HG03521 (cell line): ENCODE measurements at regions not wholly inside any gene's neighbourhood (a gene's known extent, or its start where the extent isn't known, plus 50 kb on each side); places are given as distances from the start of the nearest gene placed in this dataset.
A peak's percentile ranks its signal among the peaks of the same experiment; 100 is the strongest.
"Not testable (repeated sequence)": the region's sequence is repeated elsewhere in the genome, so short reads cannot be mapped to it uniquely, and the experiment has no call there.

Experiments used
- ATAC-seq: cut with Tn5 transposase; IDR thresholded peaks from one replicate; pipeline ENCODE4 v1.9.1; 2021; ENCODE audit warnings: mild to moderate bottlenecking, moderate library complexity; ENCODE audit not compliant: unreplicated experiment

- no peak for ATAC-seq
Measured at GRCh38 chr2:40043641-40044040, 264.6 kb upstream of the THUMPD2 start.

GRCh38 chr2:40043191-40043590 lies 264.1 kb upstream of the THUMPD2 start:
- no peak for ATAC-seq

GRCh38 chr2:40041422-40042382 lies 262.6 kb upstream of the THUMPD2 start:
- ATAC-seq: no peak

GRCh38 chr2:40039549-40039948 lies 260.5 kb upstream of the THUMPD2 start:
- ATAC-seq: no peak

GRCh38 chr2:40038646-40039045 lies 259.6 kb upstream of the THUMPD2 start:
- ATAC-seq: no peak

GRCh38 chr2:40037303-40037702 lies 258.2 kb upstream of the THUMPD2 start:
- no peak for ATAC-seq

GRCh38 chr2:40036241-40036640 lies 257.2 kb upstream of the THUMPD2 start:
- no peak for ATAC-seq

- ATAC-seq: no peak
Measured at GRCh38 chr2:40034801-40035200, 255.7 kb upstream of the THUMPD2 start.

GRCh38 chr2:40034198-40034597 lies 255.1 kb upstream of the THUMPD2 start:
- ATAC-seq: no peak

GRCh38 chr2:40033781-40034180 lies 254.7 kb upstream of the THUMPD2 start:
- ATAC-seq: no peak

DNA sequence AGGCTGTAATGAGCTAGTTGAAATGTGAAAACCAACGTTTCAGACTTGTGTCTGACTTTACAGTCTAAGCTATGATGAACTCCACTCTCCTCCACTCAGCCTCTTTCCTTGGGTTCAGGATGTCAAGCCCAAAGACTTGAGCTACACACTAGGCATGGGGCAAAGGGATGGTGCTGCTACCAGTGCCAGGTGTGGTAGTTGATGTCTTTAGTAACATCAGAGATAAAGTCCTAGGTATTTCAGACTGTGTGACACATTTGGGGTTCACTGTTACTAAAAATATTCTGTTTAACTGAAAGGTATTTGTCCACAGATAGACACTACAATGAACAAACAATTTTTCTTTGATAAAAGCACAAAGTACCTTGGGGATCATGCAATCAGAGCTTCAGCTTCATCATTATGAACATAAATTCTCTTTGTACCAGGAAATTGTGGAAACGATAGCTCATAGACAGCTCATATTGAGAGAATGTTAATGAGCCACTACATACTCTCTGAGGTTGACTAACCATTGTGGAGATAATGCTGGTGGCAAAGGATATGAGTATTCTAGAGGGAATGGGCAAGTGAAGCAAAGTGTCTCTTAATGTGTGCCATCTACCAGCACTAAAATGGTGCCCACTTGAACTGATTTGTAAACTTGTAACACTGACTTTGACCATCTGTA lies 253.7 kb upstream of the THUMPD2 start:
- no peak for ATAC-seq

DNA sequence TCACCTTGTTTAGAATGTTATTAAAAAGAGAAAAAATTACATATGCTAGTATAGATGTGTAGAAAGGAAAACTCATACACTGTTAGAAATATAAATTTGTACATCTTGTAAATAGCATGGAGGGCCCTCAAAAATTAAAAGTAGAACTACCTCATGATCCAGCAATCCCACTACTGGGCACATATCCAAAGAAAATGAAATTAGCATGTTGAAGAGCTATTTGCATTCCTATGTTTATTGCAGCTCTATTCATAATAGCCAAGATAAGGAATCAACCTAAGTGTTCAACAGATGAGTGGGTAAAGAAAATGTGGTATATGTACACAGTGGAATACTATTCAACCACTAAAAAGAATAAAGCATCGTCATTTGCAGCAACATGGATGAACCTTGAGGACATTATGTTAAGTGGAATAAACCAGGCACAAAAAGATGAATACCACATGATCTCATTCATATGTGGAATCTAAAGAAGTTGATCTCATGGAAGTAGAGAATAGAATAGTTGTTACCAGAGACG lies 251.5 kb upstream of the THUMPD2 start:
- no peak for ATAC-seq

DNA sequence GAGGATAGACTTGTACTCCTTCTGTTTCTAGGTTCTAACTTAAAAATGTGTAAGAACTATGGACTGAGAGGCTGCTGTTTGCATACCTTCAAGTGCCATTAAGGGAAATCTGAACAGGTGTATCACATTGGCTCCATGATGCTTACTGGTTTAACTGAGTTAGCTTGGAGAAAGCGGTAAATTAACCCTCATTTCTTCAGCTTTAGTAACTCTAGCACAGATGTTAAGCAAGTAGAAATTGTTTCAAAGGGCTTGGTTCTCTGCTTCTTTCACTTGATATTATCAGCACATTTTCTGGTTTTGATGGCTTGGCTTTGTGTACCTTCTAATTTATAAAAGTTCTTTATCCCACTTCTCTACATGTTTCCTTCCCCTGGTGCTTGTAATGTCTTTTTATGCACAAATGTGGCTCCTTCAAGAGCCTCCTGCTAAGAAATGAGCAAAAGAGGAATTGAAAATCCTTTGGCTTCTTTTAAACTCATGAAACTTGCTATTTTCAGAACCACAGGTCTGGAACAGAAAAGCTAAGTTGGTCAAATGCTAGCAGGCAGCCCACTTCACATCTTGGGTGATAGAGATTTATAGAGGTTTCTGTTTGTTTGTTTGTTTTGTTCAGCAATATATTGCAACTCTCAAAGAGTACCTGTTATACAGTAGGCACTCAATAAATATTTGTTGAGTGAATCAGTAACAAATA lies 249.9 kb upstream of the THUMPD2 start:
- peak; percentile 56 for ATAC-seq

- no peak for ATAC-seq
Measured at GRCh38 chr2:40027968-40028367, 248.9 kb upstream of the THUMPD2 start.

DNA sequence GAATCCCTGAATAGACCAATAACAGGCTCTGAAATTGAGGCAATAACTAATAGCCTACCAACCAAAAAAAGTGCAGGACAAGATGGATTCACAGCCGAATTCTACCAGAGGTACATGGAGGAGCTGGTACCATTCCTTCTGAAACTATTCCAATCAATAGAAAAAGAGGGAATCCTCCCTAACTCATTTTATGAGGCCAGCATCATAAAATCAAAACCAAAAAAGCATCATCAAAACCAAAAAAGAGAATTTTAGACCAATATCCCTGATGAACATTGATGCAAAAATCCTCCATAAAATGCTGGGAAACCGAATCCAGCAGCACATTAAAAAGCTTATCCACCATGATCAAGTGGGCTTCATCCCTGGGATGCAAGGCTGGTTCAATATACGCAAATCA lies 246.2 kb upstream of the THUMPD2 start:
- not testable (repeated sequence) for ATAC-seq

DNA sequence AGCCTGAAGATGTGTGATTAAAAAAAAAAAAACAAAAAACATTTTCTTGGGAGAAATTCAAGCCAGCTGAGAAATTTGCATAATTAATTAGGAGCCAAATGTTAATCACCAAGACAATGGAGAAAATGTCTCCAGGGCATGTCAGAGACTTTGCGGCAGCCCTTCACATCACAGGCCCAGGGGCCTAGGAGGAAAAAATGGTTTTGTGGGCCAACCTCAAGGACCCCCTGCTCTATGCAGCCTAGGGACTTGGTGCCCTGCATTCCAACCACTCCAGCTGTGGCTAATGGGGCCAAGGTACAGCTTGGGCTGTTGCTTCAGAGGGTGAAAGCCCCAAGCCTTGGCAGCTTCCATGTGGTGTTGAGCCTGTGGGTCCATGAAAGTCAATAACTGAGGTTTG lies 241.9 kb upstream of the THUMPD2 start:
- ATAC-seq: no peak

- ATAC-seq: no peak
Measured at GRCh38 chr2:40016151-40016885, 237.3 kb upstream of the THUMPD2 start.

GRCh38 chr2:40013962-40014361 lies 234.9 kb upstream of the THUMPD2 start:
- ATAC-seq: not testable (repeated sequence)

DNA sequence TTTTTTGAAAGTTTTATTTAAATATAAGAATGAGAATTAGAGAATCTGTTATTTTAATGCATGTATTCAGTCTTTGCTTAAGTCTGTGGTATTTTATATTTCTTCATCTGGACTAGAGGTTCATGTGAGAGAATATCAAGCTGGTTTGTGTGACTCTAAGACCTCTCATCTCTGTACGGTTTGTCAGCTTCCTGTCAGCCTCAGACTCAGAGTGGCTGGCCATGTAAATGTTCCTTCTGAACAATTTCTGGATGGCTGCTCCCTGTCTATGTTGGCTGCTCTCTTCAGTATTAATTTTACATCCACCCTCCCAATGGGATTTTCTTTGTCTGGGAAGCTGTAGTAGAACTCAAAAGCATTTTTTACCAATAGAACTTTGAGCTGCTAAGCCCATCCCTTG lies 225.3 kb upstream of the THUMPD2 start:
- ATAC-seq: no peak

DNA sequence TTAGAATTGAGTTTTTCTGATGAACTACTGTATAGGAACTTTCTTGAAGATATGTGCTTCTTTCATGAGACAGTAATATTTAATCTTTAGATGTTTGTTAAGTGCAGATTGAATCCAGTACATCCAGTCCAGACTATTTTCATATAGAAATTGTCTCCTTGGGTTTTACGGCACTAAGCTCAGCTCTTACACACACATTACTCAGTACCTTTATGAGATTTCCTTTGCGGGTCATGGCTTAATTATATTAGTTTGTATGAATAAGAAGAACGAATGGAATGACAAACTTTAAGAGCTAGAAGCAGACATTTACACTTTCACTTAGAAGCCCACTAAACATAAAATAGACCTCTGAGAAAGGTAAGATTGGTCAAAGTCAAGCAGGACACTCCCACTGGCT lies 223.3 kb upstream of the THUMPD2 start:
- no peak for ATAC-seq

DNA sequence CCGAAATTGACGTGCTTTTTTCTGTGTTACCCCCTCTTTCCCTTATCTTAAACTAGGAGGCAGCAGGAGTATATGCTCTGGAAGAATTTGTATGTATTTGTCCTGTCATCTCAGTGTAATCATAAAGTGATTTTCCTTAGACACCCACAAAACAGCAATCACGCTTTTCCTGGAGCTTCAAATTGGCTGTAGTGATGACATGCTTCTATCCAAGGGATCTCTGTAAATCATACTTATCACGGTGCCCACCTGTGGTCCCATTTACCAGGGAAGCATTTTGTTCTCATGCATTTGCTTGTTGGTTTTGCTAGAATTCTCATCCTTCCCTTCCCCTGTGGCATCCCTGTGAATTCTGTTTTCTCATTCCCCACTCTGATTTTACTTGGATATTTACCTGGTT lies 220.8 kb upstream of the THUMPD2 start:
- ATAC-seq: no peak
